Activated naive CD8-positive, alpha-beta T cell treated with anti-CD3 and anti-CD28 coated beads, Interleukin-2, amount 10 ng/mL, durations not matched to agents 7 days and 5 days (primary cell): ENCODE measurements at regions not wholly inside any gene's neighbourhood (a gene's known extent, or its start where the extent isn't known, plus 50 kb on each side); places are given as distances from the start of the nearest gene placed in this dataset.
A peak's percentile ranks its signal among the peaks of the same experiment; 100 is the strongest.

Source experiments
- ATAC-seq: fragments of 150-1000 bp; cut with Tn5 transposase; one replicate; pipeline ENCODE4 v1.10.0; 2021; ENCODE audit warnings: low read depth, moderate library complexity
- POLR2A ChIA-PET: fragments of 350-600 bp; sonication (Branson Sonifier 250); formaldehyde crosslinking; loops from one replicate; lab custom pipeline; 2021; ENCODE audit warnings: antibody characterized with exemption; lab: Charles Lee
- DNase-seq: peaks from one replicate; pipeline ENCODE4 v3.0.0; 2021
- H3K27ac Mint-ChIP-seq: one replicate; pipeline ENCODE4 v1.8.0; 2022; ENCODE audit warnings: mild to moderate bottlenecking, mixed read lengths
- H3K27me3 Mint-ChIP-seq: one replicate; pipeline ENCODE4 v1.8.0; 2022; ENCODE audit warnings: mild to moderate bottlenecking, moderate library complexity, mixed read lengths
- H3K36me3 Mint-ChIP-seq: one replicate; pipeline ENCODE4 v1.8.0; 2021; ENCODE audit warnings: mild to moderate bottlenecking, mixed read lengths
- H3K4me1 Mint-ChIP-seq: one replicate; pipeline ENCODE4 v1.8.0; 2021; ENCODE audit warnings: mixed read lengths
- H3K4me3 Mint-ChIP-seq: one replicate; pipeline ENCODE4 v1.8.0; 2022; ENCODE audit warnings: mild to moderate bottlenecking, moderate library complexity, mixed read lengths
- H3K9me3 Mint-ChIP-seq: one replicate; pipeline ENCODE4 v1.8.0; 2021; ENCODE audit warnings: mixed read lengths

DNA sequence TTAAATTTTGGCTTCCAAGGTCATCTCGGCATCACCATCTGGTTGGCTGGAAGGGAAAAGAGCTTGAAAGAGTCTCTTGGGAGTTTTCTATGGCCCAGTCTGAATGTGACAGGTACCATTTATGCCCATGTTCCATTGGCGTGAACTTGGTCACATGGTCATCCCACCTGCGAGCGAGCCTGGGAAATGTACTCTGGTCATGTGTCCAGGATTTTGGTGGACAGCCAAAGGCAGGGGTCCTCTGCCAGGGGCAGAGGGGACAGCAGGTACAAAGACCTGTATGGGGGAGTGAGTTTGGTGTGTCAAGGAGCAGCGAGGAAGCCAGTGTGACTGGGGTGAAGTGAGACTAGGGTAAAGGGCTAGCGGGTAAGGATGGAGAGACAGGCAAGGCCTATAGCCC lies 112.6 kb downstream of the CDC5L start:
- H3K36me3 Mint-ChIP-seq = no peaks in the 10 kb centered on the region
- POLR2A ChIA-PET = no interaction called here
- no peak overlapping the region for H3K4me3 Mint-ChIP-seq
- no peaks in the 10 kb centered on the region for H3K27me3 Mint-ChIP-seq
- ATAC-seq = no peak
- H3K27ac Mint-ChIP-seq = no peak overlapping the region
- no peak for DNase-seq
- H3K4me1 Mint-ChIP-seq = no peaks in the 10 kb centered on the region
- no peaks in the 10 kb centered on the region for H3K9me3 Mint-ChIP-seq

DNA sequence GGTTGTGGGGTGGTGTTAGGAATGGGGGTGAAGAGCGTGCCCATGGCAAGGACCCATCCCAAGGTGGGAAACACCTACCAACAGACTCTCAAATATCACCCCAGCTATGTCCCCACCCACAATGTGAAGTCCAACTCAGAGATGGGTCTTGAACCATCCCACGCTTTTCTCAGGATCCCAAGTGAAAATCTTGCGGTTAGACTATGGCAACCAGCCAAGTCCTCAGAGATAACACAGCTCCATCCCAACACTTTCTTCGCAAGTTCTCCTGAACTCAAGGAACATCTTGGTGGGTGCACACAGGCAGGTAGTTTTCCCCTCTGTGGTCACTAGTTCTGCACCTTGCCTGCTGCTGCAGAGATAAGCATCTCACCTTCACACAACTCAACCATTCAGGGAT lies 116.0 kb downstream of the CDC5L start:
- H3K4me3 Mint-ChIP-seq = no peak overlapping the region
- peaks cover 1% of the 10 kb centered on the region for H3K9me3 Mint-ChIP-seq
- no peak overlapping the region for H3K27ac Mint-ChIP-seq
- H3K27me3 Mint-ChIP-seq = no peaks in the 10 kb centered on the region
- no peaks in the 10 kb centered on the region for H3K36me3 Mint-ChIP-seq
- DNase-seq (no peak), ATAC-seq (no peak)
- POLR2A ChIA-PET = no interaction called here
- no peaks in the 10 kb centered on the region for H3K4me1 Mint-ChIP-seq

DNA sequence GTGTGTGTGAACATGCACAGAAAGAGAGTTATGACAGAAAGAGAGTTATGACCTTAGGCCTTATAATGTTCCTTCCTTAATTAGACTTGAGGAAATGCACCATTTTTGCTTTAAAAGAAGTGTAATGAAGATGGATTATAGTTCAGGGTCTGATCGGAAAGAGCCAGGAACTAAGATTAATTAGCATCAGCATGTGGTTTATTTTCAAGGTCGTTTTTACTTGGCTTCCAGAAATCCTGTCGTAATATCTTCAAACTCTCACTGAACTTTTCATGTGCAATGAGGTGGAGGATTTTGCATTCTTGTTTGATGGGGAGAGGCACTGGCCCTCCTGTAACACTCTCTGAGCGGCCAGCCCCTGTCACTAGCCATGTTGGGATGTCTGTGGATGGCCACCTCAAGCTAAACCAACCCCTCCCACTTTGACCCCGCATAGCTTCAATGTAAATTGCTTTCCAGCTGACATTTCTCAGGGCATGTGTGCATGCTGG lies 116.8 kb downstream of the CDC5L start:
- peaks cover 3% of the 10 kb centered on the region for H3K9me3 Mint-ChIP-seq
- H3K4me3 Mint-ChIP-seq = no peak overlapping the region
- no peak overlapping the region for H3K27ac Mint-ChIP-seq
- POLR2A ChIA-PET = no interaction called here
- no peak for ATAC-seq
- no peaks in the 10 kb centered on the region for H3K4me1 Mint-ChIP-seq
- no peak for DNase-seq
- no peaks in the 10 kb centered on the region for H3K36me3 Mint-ChIP-seq
- no peaks in the 10 kb centered on the region for H3K27me3 Mint-ChIP-seq

DNA sequence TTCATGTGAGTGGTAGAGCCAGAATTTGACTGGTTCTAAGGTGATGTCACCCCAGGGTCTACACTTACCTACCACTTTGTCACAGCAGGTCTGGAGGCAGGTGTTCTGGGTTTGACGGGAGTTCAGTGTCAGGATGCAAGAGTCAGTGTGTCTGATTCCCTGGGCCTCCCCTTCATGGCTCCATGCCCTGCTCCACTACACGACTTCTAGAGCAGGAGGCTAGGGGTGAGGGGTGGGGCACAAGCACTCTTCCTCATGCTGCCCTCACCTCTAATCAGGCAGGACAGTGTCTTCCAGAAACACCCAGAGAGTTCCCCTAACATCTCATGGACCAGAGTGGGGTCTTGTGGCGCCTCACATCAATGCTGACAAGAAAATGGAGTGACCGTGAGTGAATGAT lies 118.2 kb downstream of the CDC5L start:
- H3K27me3 Mint-ChIP-seq = no peaks in the 10 kb centered on the region
- no peak overlapping the region for H3K27ac Mint-ChIP-seq
- POLR2A ChIA-PET = no interaction called here
- no peak overlapping the region for H3K4me3 Mint-ChIP-seq
- H3K4me1 Mint-ChIP-seq = no peaks in the 10 kb centered on the region
- H3K36me3 Mint-ChIP-seq = no peaks in the 10 kb centered on the region
- no peak for DNase-seq
- ATAC-seq = no peak
- H3K9me3 Mint-ChIP-seq = peaks cover 5% of the 10 kb centered on the region

DNA sequence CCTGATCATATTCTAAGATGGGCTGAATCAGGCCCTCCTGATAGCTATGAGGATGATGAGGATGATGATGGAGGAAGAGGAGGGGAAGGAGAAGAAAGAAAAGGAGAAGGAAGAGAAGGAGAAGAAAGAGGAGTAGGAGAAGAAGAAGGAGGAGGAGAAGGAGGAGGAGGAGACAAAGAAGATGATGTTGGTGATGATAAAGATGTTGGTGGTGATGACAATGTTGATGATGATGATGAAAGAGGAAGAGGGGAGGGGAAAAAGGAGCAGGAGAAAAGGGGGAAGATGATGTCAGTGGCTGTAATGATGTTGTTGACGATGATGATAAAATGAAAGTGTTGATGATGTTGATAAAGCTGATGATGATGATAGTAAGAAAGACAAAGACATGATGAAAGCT lies 119.5 kb downstream of the CDC5L start:
- no peak for ATAC-seq
- no peaks in the 10 kb centered on the region for H3K36me3 Mint-ChIP-seq
- peaks cover 3% of the 10 kb centered on the region for H3K27me3 Mint-ChIP-seq
- no peak for DNase-seq
- H3K27ac Mint-ChIP-seq = no peak overlapping the region
- no peaks in the 10 kb centered on the region for H3K4me1 Mint-ChIP-seq
- peaks cover 5% of the 10 kb centered on the region for H3K9me3 Mint-ChIP-seq
- POLR2A ChIA-PET = no interaction called here
- no peak overlapping the region for H3K4me3 Mint-ChIP-seq

DNA sequence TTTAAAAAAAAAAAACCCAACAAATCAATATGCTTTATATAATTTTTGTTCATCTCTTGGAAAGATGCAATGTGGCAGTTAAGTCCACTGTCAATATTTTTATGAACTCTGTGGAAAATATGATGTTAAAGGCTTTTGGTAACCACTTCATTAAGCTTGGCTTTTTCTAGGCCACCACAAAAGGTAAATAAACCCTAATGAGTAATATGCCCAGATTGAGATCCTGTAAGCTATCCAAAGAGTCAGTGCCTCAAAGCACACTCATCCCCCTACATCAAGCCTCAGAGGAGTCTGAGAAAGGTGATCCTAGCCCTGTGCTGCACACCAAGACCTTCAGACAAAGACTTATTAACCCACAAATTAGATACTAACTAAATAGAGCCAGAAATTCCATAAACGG lies 121.1 kb downstream of the CDC5L start:
- H3K4me1 Mint-ChIP-seq = no peaks in the 10 kb centered on the region
- peaks cover 3% of the 10 kb centered on the region for H3K27me3 Mint-ChIP-seq
- no peaks in the 10 kb centered on the region for H3K36me3 Mint-ChIP-seq
- no peak overlapping the region for H3K4me3 Mint-ChIP-seq
- DNase-seq (no peak), ATAC-seq (no peak)
- H3K9me3 Mint-ChIP-seq = peaks cover 5% of the 10 kb centered on the region
- H3K27ac Mint-ChIP-seq = no peak overlapping the region
- POLR2A ChIA-PET = no interaction called here

DNA sequence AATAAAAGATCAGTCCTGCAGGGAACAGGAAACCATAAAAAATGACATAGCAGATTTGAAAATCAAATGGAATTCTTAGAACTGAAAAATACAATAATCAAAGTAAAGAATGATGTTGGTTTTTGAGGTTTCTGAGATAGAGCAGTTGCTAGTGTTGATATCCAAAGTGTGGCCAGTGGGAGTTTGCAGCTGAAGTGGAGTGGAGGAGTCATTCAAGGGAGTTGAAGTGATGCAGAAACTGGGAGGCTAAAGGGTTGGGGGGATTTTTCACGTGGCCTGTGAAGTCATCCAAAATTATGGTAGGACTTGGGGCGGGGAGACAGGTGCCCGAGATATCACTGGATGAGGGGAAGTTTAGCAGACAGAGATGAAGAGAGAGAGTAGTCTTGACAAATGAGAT lies 123.6 kb downstream of the CDC5L start:
- H3K27me3 Mint-ChIP-seq = peaks cover 10% of the 10 kb centered on the region
- H3K9me3 Mint-ChIP-seq = peaks cover 5% of the 10 kb centered on the region
- no peaks in the 10 kb centered on the region for H3K4me1 Mint-ChIP-seq
- POLR2A ChIA-PET = no interaction called here
- ATAC-seq (no peak), DNase-seq (no peak)
- H3K36me3 Mint-ChIP-seq = no peaks in the 10 kb centered on the region
- H3K4me3 Mint-ChIP-seq = no peak overlapping the region
- H3K27ac Mint-ChIP-seq = no peak overlapping the region

DNA sequence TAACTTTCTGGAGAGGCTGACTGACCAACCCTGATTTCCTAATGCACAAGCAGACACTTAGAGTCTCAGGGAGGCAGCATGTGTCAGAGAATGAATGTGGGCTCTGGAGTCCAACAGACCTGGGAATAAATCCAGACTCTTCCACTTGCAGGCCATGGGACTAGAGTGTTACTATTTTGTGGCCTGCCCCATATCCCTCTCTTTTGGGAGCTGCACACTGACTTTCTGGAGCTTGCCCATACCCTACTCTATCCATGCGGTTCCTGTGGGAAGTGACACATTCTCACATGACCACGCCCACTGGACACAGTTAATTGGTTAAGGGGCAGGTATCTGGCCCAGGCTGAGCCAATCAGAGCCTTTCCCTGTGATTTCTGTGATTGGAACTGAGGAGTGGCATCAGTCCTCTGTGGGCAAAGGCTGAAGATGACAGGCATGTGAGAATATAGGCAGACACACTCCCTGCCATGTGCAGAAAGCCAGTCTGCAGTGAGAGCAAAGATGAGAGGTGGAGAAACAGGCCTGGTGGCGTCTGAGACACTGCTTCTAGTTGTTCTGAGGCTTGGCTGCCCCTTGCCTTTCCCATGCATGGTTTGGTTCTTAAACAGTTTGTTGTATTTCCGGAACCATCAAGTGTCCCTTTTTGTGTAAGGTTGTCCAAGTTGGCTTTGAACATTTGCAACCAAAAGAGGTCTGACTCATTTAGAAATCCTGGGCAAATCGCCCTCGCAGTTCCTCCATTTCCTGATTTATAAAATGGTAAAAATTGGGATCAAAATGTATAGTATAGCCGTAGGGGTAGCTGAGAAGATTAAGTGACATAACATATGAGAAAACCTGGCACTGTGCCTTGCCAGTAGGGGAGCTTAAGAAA lies 125.6 kb downstream of the CDC5L start:
- DNase-seq = no peak

DNA sequence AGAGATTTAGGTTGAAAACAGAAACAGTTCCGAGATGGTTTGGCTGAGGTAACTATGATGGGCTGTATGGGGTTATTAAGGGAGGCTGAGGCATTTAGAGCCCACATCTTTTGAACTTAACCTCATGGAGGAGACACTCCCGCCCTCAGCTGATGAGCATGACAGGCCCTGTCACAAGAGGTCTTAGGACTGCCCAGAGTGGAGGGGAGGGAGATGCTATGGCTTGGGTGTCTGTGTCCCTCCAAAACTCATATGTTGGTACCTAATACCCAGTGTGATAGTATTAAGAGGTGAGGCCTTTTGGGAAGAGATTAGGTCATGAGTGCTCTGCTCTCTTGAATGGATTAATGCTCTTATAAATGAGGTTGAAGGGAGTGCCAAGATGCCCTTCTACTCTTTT lies 126.6 kb downstream of the CDC5L start:
- Mint-ChIP-seq H3K36me3 (no peaks in the 10 kb centered on the region), H3K4me3 (no peak overlapping the region), H3K27me3 (peaks cover 32% of the 10 kb centered on the region), H3K9me3 (peaks cover 4% of the 10 kb centered on the region), H3K27ac (no peak overlapping the region), H3K4me1 (no peaks in the 10 kb centered on the region)
- ATAC-seq = no peak
- POLR2A ChIA-PET = no interaction called here
- DNase-seq = no peak

More for the DNA sequence above, 125.6 kb downstream of the CDC5L start:
- POLR2A ChIA-PET = no interaction called here
- peaks cover 4% of the 10 kb centered on the region for H3K9me3 Mint-ChIP-seq
- peaks cover 23% of the 10 kb centered on the region for H3K27me3 Mint-ChIP-seq
- ATAC-seq = no peak
- no peak overlapping the region for H3K4me3 Mint-ChIP-seq
- no peak overlapping the region for H3K27ac Mint-ChIP-seq
- no peaks in the 10 kb centered on the region for H3K36me3 Mint-ChIP-seq
- no peaks in the 10 kb centered on the region for H3K4me1 Mint-ChIP-seq

DNA sequence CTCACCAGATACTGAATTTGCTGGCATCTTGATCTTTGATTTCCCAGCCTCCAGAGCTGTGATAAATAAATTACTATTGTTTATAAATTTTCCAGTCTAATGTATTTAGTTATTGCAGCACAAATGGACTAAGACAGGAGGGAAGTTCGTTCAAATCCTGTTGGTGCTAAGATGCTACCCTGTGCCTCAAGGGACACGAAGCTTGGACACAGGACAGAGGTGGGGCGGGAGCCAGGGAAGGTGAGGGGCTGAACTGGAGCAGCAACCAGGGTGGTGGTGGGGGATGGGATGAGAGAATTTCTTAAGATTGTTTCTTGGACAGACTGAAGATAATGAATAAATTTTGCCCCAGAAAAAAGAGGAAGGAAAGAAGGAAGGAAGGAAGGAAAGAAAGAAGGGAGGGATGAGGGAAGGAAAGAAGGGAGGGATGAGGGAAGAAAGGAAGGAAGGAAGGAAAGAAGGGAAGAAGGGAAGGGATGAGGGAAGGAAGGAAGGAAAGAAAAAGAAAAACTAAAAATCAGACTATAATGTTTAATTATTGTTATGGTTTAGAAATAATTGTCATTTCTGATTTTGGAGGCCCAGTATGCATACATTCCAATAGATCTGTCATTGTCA lies 127.2 kb downstream of the CDC5L start:
- no peak for DNase-seq
- Mint-ChIP-seq H3K27ac (no peak overlapping the region), H3K36me3 (peaks cover 4% of the 10 kb centered on the region), H3K9me3 (peaks cover 3% of the 10 kb centered on the region), H3K27me3 (peaks cover 34% of the 10 kb centered on the region), H3K4me1 (no peaks in the 10 kb centered on the region), H3K4me3 (no peak overlapping the region)
- POLR2A ChIA-PET = no interaction called here
- ATAC-seq = no peak

DNA sequence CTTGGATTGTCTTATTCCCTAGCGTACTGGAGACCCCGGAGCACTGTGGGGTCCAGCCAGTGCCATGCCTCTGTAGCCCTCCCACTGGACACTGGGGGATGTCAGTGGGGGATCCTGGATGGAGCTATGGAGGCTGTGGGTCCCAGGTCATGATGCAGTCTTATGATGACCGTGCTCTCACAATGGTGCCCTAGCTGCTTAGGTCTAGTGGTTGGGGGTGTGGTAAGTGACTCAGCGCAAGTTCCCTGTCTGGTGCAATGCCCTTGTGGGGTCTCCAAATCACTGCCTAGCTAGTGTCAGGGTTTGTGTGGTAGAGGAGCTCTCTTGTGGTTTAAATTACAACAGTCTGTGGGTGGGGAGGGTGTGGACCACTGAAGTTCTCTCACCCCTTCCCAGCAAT lies 135.4 kb downstream of the CDC5L start:
- no peak overlapping the region for H3K4me3 Mint-ChIP-seq
- no peak overlapping the region for H3K27ac Mint-ChIP-seq
- H3K9me3 Mint-ChIP-seq = peaks cover 6% of the 10 kb centered on the region
- peaks cover 12% of the 10 kb centered on the region for H3K36me3 Mint-ChIP-seq
- ATAC-seq = no peak
- no peak for DNase-seq
- H3K4me1 Mint-ChIP-seq = peaks cover 18% of the 10 kb centered on the region
- POLR2A ChIA-PET = no interaction called here
- peaks cover 13% of the 10 kb centered on the region for H3K27me3 Mint-ChIP-seq

DNA sequence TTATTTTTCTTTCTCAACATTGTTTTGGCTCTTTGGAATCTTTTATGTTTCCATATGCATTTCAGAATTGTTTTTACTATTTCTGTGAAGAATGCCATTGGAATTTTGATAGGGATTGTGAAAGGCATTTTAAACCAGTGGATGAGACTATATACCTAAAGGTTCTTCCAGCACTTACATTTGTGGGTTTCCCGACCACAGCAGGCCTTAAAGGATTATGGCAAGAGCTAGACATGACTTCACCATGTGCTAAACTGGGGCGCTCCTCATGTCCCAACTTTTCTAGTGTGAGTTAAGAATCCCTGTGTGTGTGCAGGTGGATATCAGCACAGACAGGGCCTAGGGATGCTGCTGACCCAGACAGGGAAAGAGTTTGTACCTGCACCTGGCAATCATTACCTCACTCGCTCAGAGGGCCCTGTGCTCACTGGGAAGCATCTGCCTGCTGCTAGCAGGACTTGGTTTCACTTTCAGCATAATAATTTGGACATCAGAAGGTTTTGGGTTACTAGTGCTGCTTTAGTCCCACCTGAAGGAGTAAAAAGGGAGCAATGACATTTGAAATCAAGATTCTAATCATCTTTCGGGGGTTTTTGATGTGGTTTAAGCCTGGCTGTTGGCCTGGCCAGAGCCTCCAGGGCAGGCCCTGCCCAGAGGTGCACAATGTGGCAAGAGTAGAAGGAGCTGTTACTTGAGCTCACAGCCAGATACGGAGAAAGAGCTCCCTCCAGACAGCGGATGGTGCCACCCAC lies 137.1 kb downstream of the CDC5L start:
- Mint-ChIP-seq H3K27me3 (no peaks in the 10 kb centered on the region), H3K27ac (peak overlapping the region; percentile 44), H3K9me3 (peaks cover 4% of the 10 kb centered on the region), H3K4me1 (peaks cover 23% of the 10 kb centered on the region), H3K4me3 (peak overlapping the region; percentile 39), H3K36me3 (peaks cover 8% of the 10 kb centered on the region)
- POLR2A ChIA-PET = no interaction called here
- ATAC-seq (peak; percentile 58), DNase-seq (no peak)

DNA sequence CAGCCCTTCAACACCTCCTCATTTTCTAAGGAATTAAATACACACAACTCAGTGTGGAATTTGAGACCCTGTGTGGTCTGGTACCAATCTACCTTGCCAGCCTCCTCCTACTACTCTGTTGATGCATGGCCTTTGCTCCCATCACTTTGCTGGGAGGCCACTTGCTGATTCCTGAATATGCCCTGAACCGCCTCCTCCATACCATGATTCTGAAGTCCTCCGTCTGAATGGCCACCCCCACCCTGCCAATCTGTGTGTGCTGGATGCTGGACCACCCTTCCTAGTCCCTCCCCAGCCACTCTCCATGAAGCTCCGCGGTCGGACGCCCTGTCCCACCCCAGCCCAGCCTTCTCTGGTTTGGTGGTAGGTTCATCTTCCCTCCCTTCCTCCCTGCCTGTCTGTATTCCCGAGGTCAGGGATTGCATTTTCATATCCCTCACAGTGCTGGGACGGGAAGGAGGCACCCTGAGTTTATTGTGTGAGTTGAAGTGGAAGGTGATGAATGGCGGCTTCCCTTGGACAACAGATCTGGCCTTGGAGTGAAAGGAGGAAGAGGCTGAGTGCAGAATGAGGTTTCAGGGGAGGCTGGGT lies 138.3 kb downstream of the CDC5L start:
- no peak for DNase-seq
- H3K4me3 Mint-ChIP-seq = no peak overlapping the region
- H3K27ac Mint-ChIP-seq = no peak overlapping the region
- no peaks in the 10 kb centered on the region for H3K27me3 Mint-ChIP-seq
- H3K9me3 Mint-ChIP-seq = peaks cover 4% of the 10 kb centered on the region
- ATAC-seq = no peak
- POLR2A ChIA-PET = no interaction called here
- H3K36me3 Mint-ChIP-seq = peaks cover 8% of the 10 kb centered on the region
- H3K4me1 Mint-ChIP-seq = peaks cover 23% of the 10 kb centered on the region
